ENCODE measurements at regions not wholly inside any gene's neighbourhood (a gene's known extent, or its start where the extent isn't known, plus 50 kb on each side); places are given as distances from the start of the nearest gene placed in this dataset.

GRCh38 chr18:1480309-1480708 lies 575.6 kb downstream of the ADCYAP1 start:
- Mint-ChIP-seq H3K27ac (no peak overlapping the region), H3K27me3 (ENCODE audit: low read depth) (no peaks in the 10 kb centered on the region), H3K36me3 (ENCODE audit: insufficient read depth in 2 of 2) (no peaks in the 10 kb centered on the region), H3K9me3 (peaks cover 5% of the 10 kb centered on the region in 2 donors), H3K4me3 (no peak overlapping the region), H3K4me1 (ENCODE audit: low read depth) (no peaks in the 10 kb centered on the region)
- ATAC-seq (replicated peaks in 1 of 2) (no peak), DNase-seq (no peak)

GRCh38 chr18:1481577-1481976 lies 576.9 kb downstream of the ADCYAP1 start:
- Mint-ChIP-seq H3K4me3 (no peak overlapping the region), H3K27ac (no peak overlapping the region), H3K36me3 (ENCODE audit: insufficient read depth in 2 of 2) (no peaks in the 10 kb centered on the region), H3K9me3 (peaks cover 5% of the 10 kb centered on the region in 2 donors), H3K27me3 (ENCODE audit: low read depth) (no peaks in the 10 kb centered on the region), H3K4me1 (ENCODE audit: low read depth) (no peaks in the 10 kb centered on the region)
- ATAC-seq (replicated peaks in 1 of 2) (no peak), DNase-seq (no peak)

- Mint-ChIP-seq H3K4me3 (no peak overlapping the region), H3K36me3 (ENCODE audit: insufficient read depth in 2 of 2) (no peaks in the 10 kb centered on the region), H3K4me1 (ENCODE audit: low read depth) (no peaks in the 10 kb centered on the region), H3K27me3 (ENCODE audit: low read depth) (no peaks in the 10 kb centered on the region), H3K9me3 (peaks cover 5% of the 10 kb centered on the region in 2 donors), H3K27ac (no peak overlapping the region)
- DNase-seq (no peak), ATAC-seq (replicated peaks in 1 of 2) (no peak)
Observed at GRCh38 chr18:1483385-1483784, 578.7 kb downstream of the ADCYAP1 start.

- no peaks in the 10 kb centered on the region for H3K36me3 Mint-ChIP-seq (ENCODE audit: insufficient read depth in 2 of 2)
- DNase-seq (no peak), ATAC-seq (replicated peaks in 1 of 2) (no peak)
- no peaks in the 10 kb centered on the region for H3K4me1 Mint-ChIP-seq (ENCODE audit: low read depth)
- H3K27me3 Mint-ChIP-seq (ENCODE audit: low read depth): no peaks in the 10 kb centered on the region
- H3K27ac Mint-ChIP-seq: no peak overlapping the region
- H3K4me3 Mint-ChIP-seq: no peak overlapping the region
- peaks cover 4 to 7% of the 10 kb centered on the region in 2 donors for H3K9me3 Mint-ChIP-seq
Observed at GRCh38 chr18:1487457-1487856, 582.8 kb downstream of the ADCYAP1 start.

GRCh38 chr18:1488394-1488793 lies 583.7 kb downstream of the ADCYAP1 start:
- Mint-ChIP-seq H3K9me3 (peaks cover 2 to 4% of the 10 kb centered on the region in 2 donors), H3K27me3 (ENCODE audit: low read depth) (no peaks in the 10 kb centered on the region), H3K36me3 (ENCODE audit: insufficient read depth in 2 of 2) (no peaks in the 10 kb centered on the region), H3K4me1 (ENCODE audit: low read depth) (no peaks in the 10 kb centered on the region), H3K4me3 (no peak overlapping the region), H3K27ac (no peak overlapping the region)
- no peak for DNase-seq
- ATAC-seq (replicated peaks in 1 of 2): no peak

GRCh38 chr18:1488957-1489356 lies 584.3 kb downstream of the ADCYAP1 start:
- Mint-ChIP-seq H3K9me3 (peaks cover 2 to 6% of the 10 kb centered on the region in 2 donors), H3K4me3 (no peak overlapping the region), H3K27me3 (ENCODE audit: low read depth) (no peaks in the 10 kb centered on the region), H3K27ac (no peak overlapping the region), H3K36me3 (ENCODE audit: insufficient read depth in 2 of 2) (no peaks in the 10 kb centered on the region), H3K4me1 (ENCODE audit: low read depth) (no peaks in the 10 kb centered on the region)
- no peak for ATAC-seq (replicated peaks in 1 of 2)
- DNase-seq: no peak

GRCh38 chr18:1495387-1495786 lies 590.7 kb downstream of the ADCYAP1 start:
- Mint-ChIP-seq H3K27me3 (ENCODE audit: low read depth) (no peaks in the 10 kb centered on the region), H3K36me3 (ENCODE audit: insufficient read depth in 2 of 2) (no peaks in the 10 kb centered on the region), H3K9me3 (peaks cover 5 to 6% of the 10 kb centered on the region in 2 donors), H3K27ac (no peak overlapping the region), H3K4me3 (no peak overlapping the region), H3K4me1 (ENCODE audit: low read depth) (no peaks in the 10 kb centered on the region)
- DNase-seq (no peak), ATAC-seq (replicated peaks in 1 of 2) (no peak)

GRCh38 chr18:1496096-1496495 lies 591.4 kb downstream of the ADCYAP1 start:
- no peak for DNase-seq
- peaks cover 5 to 6% of the 10 kb centered on the region in 2 donors for H3K9me3 Mint-ChIP-seq
- no peak overlapping the region for H3K4me3 Mint-ChIP-seq
- no peak overlapping the region for H3K27ac Mint-ChIP-seq
- no peaks in the 10 kb centered on the region for H3K4me1 Mint-ChIP-seq (ENCODE audit: low read depth)
- no peak for ATAC-seq (replicated peaks in 1 of 2)
- H3K36me3 Mint-ChIP-seq (ENCODE audit: insufficient read depth in 2 of 2): no peaks in the 10 kb centered on the region
- no peaks in the 10 kb centered on the region for H3K27me3 Mint-ChIP-seq (ENCODE audit: low read depth)

- DNase-seq (no peak), ATAC-seq (replicated peaks in 1 of 2) (no peak)
- Mint-ChIP-seq H3K4me3 (no peak overlapping the region), H3K4me1 (ENCODE audit: low read depth) (no peaks in the 10 kb centered on the region), H3K36me3 (ENCODE audit: insufficient read depth in 2 of 2) (no peaks in the 10 kb centered on the region), H3K27me3 (ENCODE audit: low read depth) (no peaks in the 10 kb centered on the region), H3K27ac (no peak overlapping the region), H3K9me3 (peaks cover 3 to 4% of the 10 kb centered on the region in 2 donors)
Observed at GRCh38 chr18:1498216-1498615, 593.5 kb downstream of the ADCYAP1 start.

- ATAC-seq (replicated peaks in 1 of 2) (no peak), DNase-seq (no peak)
- Mint-ChIP-seq H3K27ac (no peak overlapping the region), H3K4me3 (no peak overlapping the region), H3K27me3 (ENCODE audit: low read depth) (no peaks in the 10 kb centered on the region), H3K36me3 (ENCODE audit: insufficient read depth in 2 of 2) (no peaks in the 10 kb centered on the region), H3K4me1 (ENCODE audit: low read depth) (no peaks in the 10 kb centered on the region), H3K9me3 (peaks cover 0 to 3% of the 10 kb centered on the region in 2 donors)
Observed at GRCh38 chr18:1499265-1499664, 594.6 kb downstream of the ADCYAP1 start.

- no peaks in the 10 kb centered on the region for H3K27me3 Mint-ChIP-seq (ENCODE audit: low read depth)
- no peaks in the 10 kb centered on the region for H3K4me1 Mint-ChIP-seq (ENCODE audit: low read depth)
- H3K9me3 Mint-ChIP-seq: no peaks in the 10 kb centered on the region
- DNase-seq (no peak), ATAC-seq (replicated peaks in 1 of 2) (no peak)
- H3K27ac Mint-ChIP-seq: no peak overlapping the region
- H3K4me3 Mint-ChIP-seq: no peak overlapping the region
- H3K36me3 Mint-ChIP-seq (ENCODE audit: insufficient read depth in 2 of 2): no peaks in the 10 kb centered on the region
Observed at GRCh38 chr18:1503847-1504246, 599.2 kb downstream of the ADCYAP1 start.

GRCh38 chr18:1505856-1506255 lies 601.2 kb downstream of the ADCYAP1 start:
- Mint-ChIP-seq H3K4me1 (ENCODE audit: low read depth) (no peaks in the 10 kb centered on the region), H3K4me3 (no peak overlapping the region), H3K27me3 (ENCODE audit: low read depth) (no peaks in the 10 kb centered on the region), H3K36me3 (ENCODE audit: insufficient read depth in 2 of 2) (peaks cover 0 to 2% of the 10 kb centered on the region in 2 donors), H3K9me3 (peaks cover 0 to 3% of the 10 kb centered on the region in 2 donors), H3K27ac (no peak overlapping the region)
- DNase-seq: no peak
- ATAC-seq (replicated peaks in 1 of 2): no peak

- DNase-seq: no peak
- no peak for ATAC-seq (replicated peaks in 1 of 2)
- Mint-ChIP-seq H3K4me3 (no peak overlapping the region), H3K9me3 (peaks cover 2 to 3% of the 10 kb centered on the region in 2 donors), H3K27ac (no peak overlapping the region), H3K27me3 (ENCODE audit: low read depth) (no peaks in the 10 kb centered on the region), H3K4me1 (ENCODE audit: low read depth) (no peaks in the 10 kb centered on the region), H3K36me3 (ENCODE audit: insufficient read depth in 2 of 2) (peaks cover 0 to 2% of the 10 kb centered on the region in 2 donors)
Observed at GRCh38 chr18:1510542-1511179, 606.0 kb downstream of the ADCYAP1 start.

GRCh38 chr18:1511619-1512311 lies 607.1 kb downstream of the ADCYAP1 start:
- Mint-ChIP-seq H3K27ac (no peak overlapping the region), H3K27me3 (ENCODE audit: low read depth) (no peaks in the 10 kb centered on the region), H3K36me3 (ENCODE audit: insufficient read depth in 2 of 2) (peaks cover 0 to 2% of the 10 kb centered on the region in 2 donors), H3K4me3 (no peak overlapping the region), H3K4me1 (ENCODE audit: low read depth) (no peaks in the 10 kb centered on the region), H3K9me3 (peaks cover 2 to 3% of the 10 kb centered on the region in 2 donors)
- DNase-seq (no peak), ATAC-seq (replicated peaks in 1 of 2) (no peak)
